SK-N-SH (cell line): ENCODE measurements at regions not wholly inside any gene's neighbourhood (a gene's known extent, or its start where the extent isn't known, plus 50 kb on each side); places are given as distances from the start of the nearest gene placed in this dataset.

Source experiments
- CTCF ChIA-PET: fragments of 300-600, 350-600 bp; formaldehyde crosslinking; extraction: SDS; loops from one replicate; lab custom pipeline; 2021; lab: Yijun Ruan, JAX
- POLR2A ChIA-PET: fragments of 350-600 bp; sonication (Branson Sonifier 250); formaldehyde crosslinking; extraction: SDS; loops from one replicate; lab custom pipeline; 2020; ENCODE audit warnings: antibody characterized with exemption, inconsistent platforms; lab: Yijun Ruan, JAX
- DNase-seq: peaks from one replicate; pipeline ENCODE4 v3.0.0; 2012
- H2AFZ ChIP-seq: fragments of 200-600 bp; sonication (generic); 2 replicates; pipeline ENCODE4 v1.8.1; 2016; ENCODE audit warnings: antibody characterized with exemption, mild to moderate bottlenecking, low read depth
- H3F3A ChIP-seq: fragments of 200-600 bp; sonication (generic); replicated peaks from 2 replicates; pipeline ENCODE3; 2016; ENCODE audit warnings: antibody characterized with exemption, mild to moderate bottlenecking; ENCODE audit not compliant: insufficient read depth
- H3K27ac ChIP-seq, 2 experiments: fragments of 200-500 bp in 1 of 2; fragments of 200-600 bp in 1 of 2; sonication (Bioruptor generic) in 1 of 2; sonication (generic), shearing (Covaris generic) in 1 of 2; 2 replicates each; pipeline versions ENCODE4 v1.5.1 to v1.6.1; 2014 to 2016; ENCODE audit warnings: low read depth in 2 of 2, inconsistent platforms in 1 of 2, low read length in 1 of 2, mild to moderate bottlenecking in 1 of 2, mixed read lengths in 1 of 2
- H3K27me3 ChIP-seq: fragments of 200-600 bp; sonication (generic), shearing (Covaris generic); 2 replicates; pipeline ENCODE4 v1.6.1; 2016; ENCODE audit warnings: mixed run types; ENCODE audit not compliant: insufficient read depth
- H3K36me3 ChIP-seq, 2 experiments: fragments of 200-500 bp in 1 of 2; fragments of 200-600 bp in 1 of 2; sonication (Bioruptor generic) in 1 of 2; sonication (generic) in 1 of 2; replicated peaks in 1 of 2; 2 replicates each; pipeline versions ENCODE3 to v1.5.1; 2014 to 2016; ENCODE audit warnings: low read length in 1 of 2, mild to moderate bottlenecking in 1 of 2; ENCODE audit not compliant: insufficient read depth in 2 of 2, control insufficient read depth in 1 of 2
- H3K4me1 ChIP-seq, 2 experiments: fragments of 200-500 bp in 1 of 2; fragments of 200-600 bp in 1 of 2; sonication (Bioruptor generic) in 1 of 2; sonication (generic), shearing (Covaris generic) in 1 of 2; 2 replicates each; pipeline versions ENCODE4 v1.5.1 to v1.6.1; 2014 to 2016; ENCODE audit warnings: low read depth in 1 of 2, low read length in 1 of 2, mixed run types in 1 of 2; ENCODE audit not compliant: insufficient read depth in 2 of 2, control insufficient read depth in 1 of 2
- H3K4me2 ChIP-seq: fragments of 200-600 bp; sonication (generic), shearing (Covaris generic); 2 replicates; pipeline ENCODE4 v1.6.1; 2017; ENCODE audit warnings: mixed run types
- H3K4me3 ChIP-seq, 2 experiments: fragments of 200-500 bp in 1 of 2; fragments of 200-600 bp in 1 of 2; sonication (Bioruptor generic) in 1 of 2; sonication (generic), shearing (Covaris generic) in 1 of 2; 2 replicates each; pipeline versions ENCODE4 v1.5.1 to v1.8.1; 2014 to 2016; ENCODE audit warnings: low read depth in 2 of 2, inconsistent platforms in 1 of 2, low read length in 1 of 2, mild to moderate bottlenecking in 1 of 2, mixed read lengths in 1 of 2, moderate library complexity in 1 of 2
- H3K79me2 ChIP-seq: fragments of 200-600 bp; sonication (generic); 2 replicates; pipeline ENCODE4 v1.8.1; 2017; ENCODE audit warnings: mild to moderate bottlenecking; ENCODE audit not compliant: insufficient read depth
- H3K9ac ChIP-seq: fragments of 200-600 bp; sonication (generic); 2 replicates; pipeline ENCODE4 v1.6.1; 2017; ENCODE audit warnings: mixed run types
- H3K9me2 ChIP-seq: fragments of 200-600 bp; sonication (generic); 2 replicates; pipeline ENCODE4 v1.6.1; 2017; ENCODE audit warnings: mixed run types
- H3K9me3 ChIP-seq: fragments of 200-600 bp; sonication (generic); 2 replicates; pipeline ENCODE4 v1.6.1; 2017; ENCODE audit warnings: mixed run types, mild to moderate bottlenecking, moderate library complexity
- H4K20me1 ChIP-seq: fragments of 200-600 bp; sonication (generic); 2 replicates; pipeline ENCODE4 v1.6.1; 2017; ENCODE audit warnings: mild to moderate bottlenecking, mixed run types; ENCODE audit not compliant: insufficient read depth
- ELF1 ChIP-seq: IDR thresholded peaks from 2 replicates; pipeline ENCODE4 v1.4.0; 2012
- EZH2phosphoT487 ChIP-seq: fragments of 200-600 bp; sonication (generic); IDR thresholded peaks from 2 replicates; pipeline ENCODE4 v1.6.1; 2017; ENCODE audit warnings: low read depth, mixed run types, mild to moderate bottlenecking, antibody characterized with exemption, moderate library complexity, borderline replicate concordance
- FOSL2 ChIP-seq: IDR thresholded peaks from 2 replicates; pipeline ENCODE4 v1.4.0; 2012; ENCODE audit warnings: low read depth, mild to moderate bottlenecking, moderate library complexity, borderline replicate concordance
- FOXJ3 ChIP-seq: sonication (generic); formaldehyde crosslinking; IDR thresholded peaks from 2 replicates; pipeline ENCODE4 v1.5.1; 2020; ENCODE audit warnings: mild to moderate bottlenecking, missing genetic modification reagents
- FOXM1 ChIP-seq: IDR thresholded peaks from 2 replicates; pipeline ENCODE4 v1.4.0; 2012; ENCODE audit warnings: low read depth, mild to moderate bottlenecking
- MEF2A ChIP-seq: IDR thresholded peaks from 2 replicates; pipeline ENCODE4 v1.4.0; 2012; ENCODE audit warnings: low read depth, borderline replicate concordance
- MXI1 ChIP-seq: IDR thresholded peaks from 2 replicates; pipeline ENCODE4 v1.6.1; 2012; ENCODE audit warnings: mild to moderate bottlenecking, low read depth, low read length, improper control_type of control experiment
- NFIC ChIP-seq: IDR thresholded peaks from 2 replicates; pipeline ENCODE4 v1.4.0; 2012; ENCODE audit warnings: borderline replicate concordance
- RAD21 ChIP-seq: IDR thresholded peaks from 2 replicates; pipeline ENCODE4 v1.6.1; 2012; ENCODE audit warnings: mild to moderate bottlenecking, low read length
- RCOR1 ChIP-seq: fragments of 150-350 bp; IDR thresholded peaks from 2 replicates; pipeline ENCODE4 v1.6.1; 2017; ENCODE audit warnings: antibody characterized with exemption, low read length
- SIN3A ChIP-seq: IDR thresholded peaks from 2 replicates; pipeline ENCODE4 v1.6.1; 2012; ENCODE audit warnings: low read depth, mild to moderate bottlenecking, low read length, moderate library complexity, borderline replicate concordance
- SMC3 ChIP-seq: IDR thresholded peaks from 2 replicates; pipeline ENCODE4 v1.6.1; 2012; ENCODE audit warnings: low read depth, low read length, improper control_type of control experiment
- TAF1 ChIP-seq: IDR thresholded peaks from 2 replicates; pipeline ENCODE4 v1.6.1; 2012; ENCODE audit warnings: low read depth, mild to moderate bottlenecking, low read length, moderate library complexity, borderline replicate concordance
- TCF12 ChIP-seq: IDR thresholded peaks from 2 replicates; pipeline ENCODE4 v1.4.0; 2012
- TEAD4 ChIP-seq: IDR thresholded peaks from 2 replicates; pipeline ENCODE4 v1.4.0; 2012; ENCODE audit warnings: mild to moderate bottlenecking, borderline replicate concordance; ENCODE audit not compliant: insufficient read depth
- YY1 ChIP-seq: IDR thresholded peaks from 2 replicates; pipeline ENCODE4 v1.4.0; 2012; ENCODE audit warnings: low read depth, mild to moderate bottlenecking
- WGBS: methylation state at CpG from one replicate; pipeline ENCODE4 v1.1.6; 2017; ENCODE audit warnings: low lambda C conversion rate; 5-methylcytosine and 5-hydroxymethylcytosine counted together
- TF ChIP-seq, protein P1 (sequence below): IDR thresholded peaks from 2 replicates; pipeline ENCODE4 v1.6.1; 2012; ENCODE audit warnings: mild to moderate bottlenecking, low read depth, low read length, moderate library complexity
- TF ChIP-seq, protein P2 (sequence below): IDR thresholded peaks from 2 replicates; pipeline ENCODE4 v1.4.0; 2012; ENCODE audit warnings: low read depth
- TF ChIP-seq, protein P3 (sequence below): IDR thresholded peaks from 2 replicates; pipeline ENCODE4; 2012
- TF ChIP-seq, protein P4 (sequence below): fragments of 200-600 bp; sonication (generic); IDR thresholded peaks from 2 replicates; pipeline ENCODE4 v1.6.1; 2017; ENCODE audit warnings: antibody characterized with exemption, mild to moderate bottlenecking, moderate library complexity

DNA sequence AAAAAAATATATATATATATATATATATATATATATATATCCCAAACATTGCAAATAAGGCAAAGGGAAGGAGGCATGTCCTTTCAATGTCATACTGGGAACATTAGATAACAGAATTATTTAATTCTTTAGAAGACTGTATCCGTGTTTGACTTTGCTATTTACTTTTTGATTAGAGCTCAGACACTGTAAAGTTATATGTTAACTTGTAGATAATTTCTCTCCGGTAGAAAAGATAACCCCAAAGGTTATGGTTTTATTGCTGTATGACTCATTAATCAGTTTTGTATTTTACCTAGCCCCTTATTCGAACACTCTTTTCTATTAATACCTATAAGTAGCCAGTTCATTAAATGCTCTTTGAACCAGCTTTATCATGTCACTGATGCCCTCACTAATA is 150.6 kb upstream of the DUSP21 start:
- Histone ChIP-seq H3K4me2 (no peak overlapping the region), H2AFZ (no peak overlapping the region), H3K9me2 (no peaks in the 10 kb centered on the region), H3K27ac (no peak overlapping the region), H3K36me3 (no peaks in the 10 kb centered on the region)
- POLR2A ChIA-PET, result no interaction called here
- no peak for DNase-seq
- TF ChIP-seq SIN3A, result no peak
- TF ChIP-seq TAF1, result no peak
- no peak for TF ChIP-seq MEF2A
- TF ChIP-seq MXI1, result no peak
- TF ChIP-seq RCOR1, result no peak
- TF ChIP-seq SMC3, result no peak
- TF ChIP-seq FOSL2, result no peak
- TF ChIP-seq, protein P1, sequence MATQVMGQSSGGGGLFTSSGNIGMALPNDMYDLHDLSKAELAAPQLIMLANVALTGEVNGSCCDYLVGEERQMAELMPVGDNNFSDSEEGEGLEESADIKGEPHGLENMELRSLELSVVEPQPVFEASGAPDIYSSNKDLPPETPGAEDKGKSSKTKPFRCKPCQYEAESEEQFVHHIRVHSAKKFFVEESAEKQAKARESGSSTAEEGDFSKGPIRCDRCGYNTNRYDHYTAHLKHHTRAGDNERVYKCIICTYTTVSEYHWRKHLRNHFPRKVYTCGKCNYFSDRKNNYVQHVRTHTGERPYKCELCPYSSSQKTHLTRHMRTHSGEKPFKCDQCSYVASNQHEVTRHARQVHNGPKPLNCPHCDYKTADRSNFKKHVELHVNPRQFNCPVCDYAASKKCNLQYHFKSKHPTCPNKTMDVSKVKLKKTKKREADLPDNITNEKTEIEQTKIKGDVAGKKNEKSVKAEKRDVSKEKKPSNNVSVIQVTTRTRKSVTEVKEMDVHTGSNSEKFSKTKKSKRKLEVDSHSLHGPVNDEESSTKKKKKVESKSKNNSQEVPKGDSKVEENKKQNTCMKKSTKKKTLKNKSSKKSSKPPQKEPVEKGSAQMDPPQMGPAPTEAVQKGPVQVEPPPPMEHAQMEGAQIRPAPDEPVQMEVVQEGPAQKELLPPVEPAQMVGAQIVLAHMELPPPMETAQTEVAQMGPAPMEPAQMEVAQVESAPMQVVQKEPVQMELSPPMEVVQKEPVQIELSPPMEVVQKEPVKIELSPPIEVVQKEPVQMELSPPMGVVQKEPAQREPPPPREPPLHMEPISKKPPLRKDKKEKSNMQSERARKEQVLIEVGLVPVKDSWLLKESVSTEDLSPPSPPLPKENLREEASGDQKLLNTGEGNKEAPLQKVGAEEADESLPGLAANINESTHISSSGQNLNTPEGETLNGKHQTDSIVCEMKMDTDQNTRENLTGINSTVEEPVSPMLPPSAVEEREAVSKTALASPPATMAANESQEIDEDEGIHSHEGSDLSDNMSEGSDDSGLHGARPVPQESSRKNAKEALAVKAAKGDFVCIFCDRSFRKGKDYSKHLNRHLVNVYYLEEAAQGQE, result no peak
- no peak for TF ChIP-seq NFIC
- TF ChIP-seq, protein P2, sequence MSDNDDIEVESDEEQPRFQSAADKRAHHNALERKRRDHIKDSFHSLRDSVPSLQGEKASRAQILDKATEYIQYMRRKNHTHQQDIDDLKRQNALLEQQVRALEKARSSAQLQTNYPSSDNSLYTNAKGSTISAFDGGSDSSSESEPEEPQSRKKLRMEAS, result no peak
- TF ChIP-seq EZH2phosphoT487, result no peak
- TF ChIP-seq, protein P3, sequence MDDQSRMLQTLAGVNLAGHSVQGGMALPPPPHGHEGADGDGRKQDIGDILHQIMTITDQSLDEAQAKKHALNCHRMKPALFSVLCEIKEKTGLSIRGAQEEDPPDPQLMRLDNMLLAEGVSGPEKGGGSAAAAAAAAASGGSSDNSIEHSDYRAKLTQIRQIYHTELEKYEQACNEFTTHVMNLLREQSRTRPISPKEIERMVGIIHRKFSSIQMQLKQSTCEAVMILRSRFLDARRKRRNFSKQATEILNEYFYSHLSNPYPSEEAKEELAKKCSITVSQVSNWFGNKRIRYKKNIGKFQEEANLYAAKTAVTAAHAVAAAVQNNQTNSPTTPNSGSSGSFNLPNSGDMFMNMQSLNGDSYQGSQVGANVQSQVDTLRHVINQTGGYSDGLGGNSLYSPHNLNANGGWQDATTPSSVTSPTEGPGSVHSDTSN, result no peak
- TF ChIP-seq FOXM1, result no peak
- no peak for TF ChIP-seq YY1
- TF ChIP-seq TCF12, result no peak
- TF ChIP-seq RAD21, result no peak
- no peak for TF ChIP-seq ELF1
- TF ChIP-seq, protein P4, sequence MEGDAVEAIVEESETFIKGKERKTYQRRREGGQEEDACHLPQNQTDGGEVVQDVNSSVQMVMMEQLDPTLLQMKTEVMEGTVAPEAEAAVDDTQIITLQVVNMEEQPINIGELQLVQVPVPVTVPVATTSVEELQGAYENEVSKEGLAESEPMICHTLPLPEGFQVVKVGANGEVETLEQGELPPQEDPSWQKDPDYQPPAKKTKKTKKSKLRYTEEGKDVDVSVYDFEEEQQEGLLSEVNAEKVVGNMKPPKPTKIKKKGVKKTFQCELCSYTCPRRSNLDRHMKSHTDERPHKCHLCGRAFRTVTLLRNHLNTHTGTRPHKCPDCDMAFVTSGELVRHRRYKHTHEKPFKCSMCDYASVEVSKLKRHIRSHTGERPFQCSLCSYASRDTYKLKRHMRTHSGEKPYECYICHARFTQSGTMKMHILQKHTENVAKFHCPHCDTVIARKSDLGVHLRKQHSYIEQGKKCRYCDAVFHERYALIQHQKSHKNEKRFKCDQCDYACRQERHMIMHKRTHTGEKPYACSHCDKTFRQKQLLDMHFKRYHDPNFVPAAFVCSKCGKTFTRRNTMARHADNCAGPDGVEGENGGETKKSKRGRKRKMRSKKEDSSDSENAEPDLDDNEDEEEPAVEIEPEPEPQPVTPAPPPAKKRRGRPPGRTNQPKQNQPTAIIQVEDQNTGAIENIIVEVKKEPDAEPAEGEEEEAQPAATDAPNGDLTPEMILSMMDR, result no peak
- no peak for TF ChIP-seq TEAD4
- no peak for TF ChIP-seq FOXJ3 (CRISPR knock-in tag)
- TF ChIP-seq, all 33 proteins: peak for 0
- Histone ChIP-seq H3K4me1 (no peaks in the 10 kb centered on the region), H3K79me2 (no peaks in the 10 kb centered on the region), H3F3A (no peaks in the 10 kb centered on the region), H3K4me3 (no peak overlapping the region), H4K20me1 (no peaks in the 10 kb centered on the region), H3K9me3 (no peaks in the 10 kb centered on the region), H3K27me3 (peaks cover 5% of the 10 kb centered on the region; the same call in 1 of the 2 replicates), H3K9ac (no peak overlapping the region)
- 36% methylated on average over 3 of the region's 3 CpGs for WGBS
- CTCF ChIA-PET, result no interaction called here
